ENCODE measurements at regions not wholly inside any gene's neighbourhood (a gene's known extent, or its start where the extent isn't known, plus 50 kb on each side); places are given as distances from the start of the nearest gene placed in this dataset.

GRCh38 chr9:135295551-135296300 is 183.9 kb upstream of the PPP1R26 start:
- DNase-seq (ENCODE audit: low read depth): no peak
- H3K4me3 ChIP-seq (ENCODE audit: low read depth, low read length): no peak overlapping the region
- no peak for TF ChIP-seq CTCF (IDR thresholded peaks at IDR 0.05; ENCODE audit: insufficient read depth, low read depth, low read length, missing control alignments)

DNA sequence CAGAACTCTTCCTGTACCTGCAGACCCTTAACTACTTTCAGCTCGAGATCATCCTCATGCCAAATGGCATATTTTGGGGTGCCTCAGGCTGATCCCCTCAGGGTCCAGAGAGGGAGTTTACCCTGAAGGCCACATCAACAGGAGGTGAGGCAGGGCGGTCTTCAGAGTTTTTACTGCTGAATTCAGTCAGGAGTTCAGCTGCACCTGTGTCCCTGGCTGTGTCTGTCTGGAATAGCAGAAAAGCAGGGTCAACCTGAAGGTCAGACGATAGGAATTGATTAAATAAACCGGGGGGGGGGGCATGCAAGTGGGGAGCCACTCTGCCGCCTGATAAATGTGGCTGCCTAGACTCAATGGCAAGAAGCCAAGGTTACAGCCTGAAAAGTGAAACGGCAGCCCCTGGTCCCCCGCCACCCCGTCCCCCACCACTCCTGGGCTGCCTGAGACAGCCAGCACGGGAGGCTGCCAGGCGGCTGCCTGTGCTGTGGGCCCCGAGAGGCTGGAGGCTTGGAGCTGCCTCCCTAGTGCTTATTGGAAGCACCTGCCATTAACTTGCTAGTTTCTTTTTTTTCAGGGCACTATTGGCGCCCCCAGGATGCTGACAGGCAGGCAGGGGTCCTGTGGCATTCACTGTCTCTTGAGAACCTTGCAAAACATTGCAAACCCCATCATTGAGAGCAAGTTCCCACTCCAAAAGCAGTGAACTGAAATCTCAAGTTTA is 182.7 kb upstream of the PPP1R26 start:
- DNase-seq (ENCODE audit: low read depth): no peak
- H3K4me3 ChIP-seq (ENCODE audit: low read depth, low read length): no peak overlapping the region
- no peak for TF ChIP-seq CTCF (IDR thresholded peaks at IDR 0.05; ENCODE audit: insufficient read depth, low read depth, low read length, missing control alignments)

DNA sequence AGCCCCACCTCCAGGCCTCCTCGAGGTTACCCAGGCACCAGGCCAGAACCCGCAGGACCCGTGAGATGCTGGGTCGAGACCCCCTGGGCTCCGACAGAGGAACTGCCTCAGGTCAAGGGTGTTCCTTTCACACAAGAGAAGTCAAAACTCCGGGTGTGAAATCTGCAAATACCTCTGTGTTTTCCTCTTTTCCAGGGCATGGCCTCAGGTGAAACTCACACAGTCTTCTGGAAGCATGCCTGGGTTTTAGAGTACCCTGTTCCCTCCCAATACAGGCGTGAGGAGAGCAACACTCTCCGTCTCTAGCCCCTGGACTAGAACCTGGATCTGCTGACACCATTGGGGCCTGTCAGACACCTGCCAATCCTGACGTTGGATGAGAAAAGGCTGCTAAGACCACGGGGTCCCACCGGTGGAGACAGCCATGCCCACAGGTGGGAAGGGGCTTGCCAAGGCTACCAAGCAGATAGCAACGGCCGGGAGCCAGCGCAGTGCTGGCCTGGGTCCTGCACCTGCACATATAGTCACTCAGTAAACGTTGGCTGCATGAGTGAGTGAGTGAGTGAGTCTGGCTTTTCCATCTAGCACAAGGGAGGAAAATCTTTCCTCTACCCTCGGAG is 182.0 kb upstream of the PPP1R26 start:
- no peak for TF ChIP-seq CTCF (IDR thresholded peaks at IDR 0.05; ENCODE audit: insufficient read depth, low read depth, low read length, missing control alignments)
- no peak overlapping the region for H3K4me3 ChIP-seq (ENCODE audit: low read depth, low read length)
- no peak for DNase-seq (ENCODE audit: low read depth)

DNA sequence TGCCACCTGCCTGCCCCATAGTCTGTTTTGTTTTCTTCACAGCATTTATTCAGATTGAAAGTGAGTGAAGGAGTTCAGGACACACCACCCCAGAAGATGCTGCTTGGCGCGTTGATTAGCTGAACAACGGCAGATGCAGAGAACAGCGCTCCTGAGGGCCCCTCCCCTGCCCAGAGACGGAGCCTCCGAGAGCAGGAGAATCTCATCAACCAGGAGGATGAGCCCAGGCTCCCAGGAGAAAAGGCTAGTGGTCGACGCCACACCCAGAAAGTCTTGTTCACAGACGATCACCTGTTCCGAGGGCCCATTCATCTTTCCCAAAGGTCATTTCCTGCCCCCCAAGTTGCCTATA is 180.4 kb upstream of the PPP1R26 start:
- H3K4me3 ChIP-seq (ENCODE audit: low read depth, low read length): no peak overlapping the region
- TF ChIP-seq CTCF (IDR thresholded peaks at IDR 0.05; ENCODE audit: insufficient read depth, low read depth, low read length, missing control alignments): no peak
- DNase-seq (ENCODE audit: low read depth): no peak

GRCh38 chr9:135299651-135300345 is 179.8 kb upstream of the PPP1R26 start:
- TF ChIP-seq CTCF (IDR thresholded peaks at IDR 0.05; ENCODE audit: insufficient read depth, low read depth, low read length, missing control alignments): no peak
- H3K4me3 ChIP-seq (ENCODE audit: low read depth, low read length): no peak overlapping the region
- DNase-seq (ENCODE audit: low read depth): no peak

GRCh38 chr9:135300346-135301141 is 179.0 kb upstream of the PPP1R26 start:
- no peak for DNase-seq (ENCODE audit: low read depth)
- H3K4me3 ChIP-seq (ENCODE audit: low read depth, low read length): no peak overlapping the region
- no peak for TF ChIP-seq CTCF (IDR thresholded peaks at IDR 0.05; ENCODE audit: insufficient read depth, low read depth, low read length, missing control alignments)
